ENCODE measurements at regions not wholly inside any gene's neighbourhood (a gene's known extent, or its start where the extent isn't known, plus 50 kb on each side); places are given as distances from the start of the nearest gene placed in this dataset.

- no peak overlapping the region for H3K4me3 ChIP-seq (ENCODE audit: low read depth, low read length, poor library complexity, severe bottlenecking)
- no TSS peak for BruUV-seq (replicated peaks)
- H3K36me3 ChIP-seq (ENCODE audit: insufficient read depth, low read length, poor library complexity, severe bottlenecking): no peaks in the 10 kb centered on the region
- H3K9me3 ChIP-seq (ENCODE audit: low read depth, low read length, poor library complexity, severe bottlenecking): no peaks in the 10 kb centered on the region
- no peak for TF ChIP-seq CTCF (conservative IDR thresholded peaks at IDR 0.05; ENCODE audit: low read depth, low read length)
- no peak for TF ChIP-seq EZH2 (IDR thresholded peaks at IDR 0.05; ENCODE audit: borderline replicate concordance, low read depth, low read length, poor library complexity, severe bottlenecking)
- POLR2A ChIA-PET (ENCODE audit: low non-redundant PET): interaction anchor here (0.7 kb wide), 1 partner anchor 69 kb away, joined by 9 read pairs; no protein-coding TSS in a partner anchor
- CTCF ChIA-PET: interaction anchor here (0.6 kb wide), 1 partner anchor 69 kb away, joined by 4 read pairs; no protein-coding TSS in a partner anchor
- peaks cover 29% of the 10 kb centered on the region for H3K4me1 ChIP-seq (ENCODE audit: insufficient read depth, low read length, poor library complexity, severe bottlenecking)
- peak; percentile 87 for DNase-seq (ENCODE audit: low spot score)
- H3K27me3 ChIP-seq (replicated peaks; ENCODE audit: insufficient read depth, low read depth, low read length, poor library complexity): no peaks in the 10 kb centered on the region
- H3K27ac ChIP-seq (ENCODE audit: low read depth, low read length, poor library complexity, severe bottlenecking): peak overlapping the region; percentile 89
- intact Hi-C loops (cut with micrococcal nuclease; ENCODE audit: unreplicated experiment): loop anchor here (1.0 to 5.0 kb wide), 4 partner anchors 69 to 494 kb away; partner anchors contain the start of gene TLL1
Measured at GRCh38 chr4:165597581-165598480, 219.0 kb downstream of the CPE start.

- Histone ChIP-seq H3K4me1 (ENCODE audit: insufficient read depth, low read length, poor library complexity, severe bottlenecking) (peaks cover 35% of the 10 kb centered on the region), H3K4me3 (ENCODE audit: low read depth, low read length, poor library complexity, severe bottlenecking) (no peak overlapping the region), H3K9me3 (ENCODE audit: low read depth, low read length, poor library complexity, severe bottlenecking) (no peaks in the 10 kb centered on the region), H3K36me3 (ENCODE audit: insufficient read depth, low read length, poor library complexity, severe bottlenecking) (no peaks in the 10 kb centered on the region), H3K27me3 (replicated peaks; ENCODE audit: insufficient read depth, low read depth, low read length, poor library complexity) (no peaks in the 10 kb centered on the region), H3K27ac (ENCODE audit: low read depth, low read length, poor library complexity, severe bottlenecking) (no peak overlapping the region)
- POLR2A ChIA-PET (ENCODE audit: low non-redundant PET): no interaction called here
- CTCF ChIA-PET: no interaction called here
- DNase-seq (ENCODE audit: low spot score): peak; percentile 32
- TF ChIP-seq CTCF (conservative IDR thresholded peaks at IDR 0.05; ENCODE audit: low read depth, low read length): no peak
- no peak for TF ChIP-seq EZH2 (IDR thresholded peaks at IDR 0.05; ENCODE audit: borderline replicate concordance, low read depth, low read length, poor library complexity, severe bottlenecking)
- intact Hi-C loops (cut with micrococcal nuclease; ENCODE audit: unreplicated experiment): no loop called here
- BruUV-seq (replicated peaks): no TSS peak
Measured at GRCh38 chr4:165600959-165601683, 222.3 kb downstream of the CPE start.

- intact Hi-C loops (cut with micrococcal nuclease; ENCODE audit: unreplicated experiment): no loop called here
- H3K4me1 ChIP-seq (ENCODE audit: insufficient read depth, low read length, poor library complexity, severe bottlenecking): peaks cover 23% of the 10 kb centered on the region
- ChIA-PET CTCF (no interaction called here), POLR2A (ENCODE audit: low non-redundant PET) (no interaction called here)
- H3K4me3 ChIP-seq (ENCODE audit: low read depth, low read length, poor library complexity, severe bottlenecking): no peak overlapping the region
- H3K9me3 ChIP-seq (ENCODE audit: low read depth, low read length, poor library complexity, severe bottlenecking): no peaks in the 10 kb centered on the region
- H3K36me3 ChIP-seq (ENCODE audit: insufficient read depth, low read length, poor library complexity, severe bottlenecking): no peaks in the 10 kb centered on the region
- BruUV-seq (replicated peaks): no TSS peak
- DNase-seq (ENCODE audit: low spot score): no peak
- no peak overlapping the region for H3K27ac ChIP-seq (ENCODE audit: low read depth, low read length, poor library complexity, severe bottlenecking)
- TF ChIP-seq CTCF (conservative IDR thresholded peaks at IDR 0.05; ENCODE audit: low read depth, low read length): no peak
- TF ChIP-seq EZH2 (IDR thresholded peaks at IDR 0.05; ENCODE audit: borderline replicate concordance, low read depth, low read length, poor library complexity, severe bottlenecking): no peak
- no peaks in the 10 kb centered on the region for H3K27me3 ChIP-seq (replicated peaks; ENCODE audit: insufficient read depth, low read depth, low read length, poor library complexity)
Measured at GRCh38 chr4:165602621-165603020, 223.8 kb downstream of the CPE start.

All from A673 (cell line).